ENCODE measurements at regions not wholly inside any gene's neighbourhood (a gene's known extent, or its start where the extent isn't known, plus 50 kb on each side); places are given as distances from the start of the nearest gene placed in this dataset.

- no peak overlapping the region for H3K4me3 ChIP-seq (ENCODE audit: low read length in 3 of 3)
- TF ChIP-seq, protein P1, sequence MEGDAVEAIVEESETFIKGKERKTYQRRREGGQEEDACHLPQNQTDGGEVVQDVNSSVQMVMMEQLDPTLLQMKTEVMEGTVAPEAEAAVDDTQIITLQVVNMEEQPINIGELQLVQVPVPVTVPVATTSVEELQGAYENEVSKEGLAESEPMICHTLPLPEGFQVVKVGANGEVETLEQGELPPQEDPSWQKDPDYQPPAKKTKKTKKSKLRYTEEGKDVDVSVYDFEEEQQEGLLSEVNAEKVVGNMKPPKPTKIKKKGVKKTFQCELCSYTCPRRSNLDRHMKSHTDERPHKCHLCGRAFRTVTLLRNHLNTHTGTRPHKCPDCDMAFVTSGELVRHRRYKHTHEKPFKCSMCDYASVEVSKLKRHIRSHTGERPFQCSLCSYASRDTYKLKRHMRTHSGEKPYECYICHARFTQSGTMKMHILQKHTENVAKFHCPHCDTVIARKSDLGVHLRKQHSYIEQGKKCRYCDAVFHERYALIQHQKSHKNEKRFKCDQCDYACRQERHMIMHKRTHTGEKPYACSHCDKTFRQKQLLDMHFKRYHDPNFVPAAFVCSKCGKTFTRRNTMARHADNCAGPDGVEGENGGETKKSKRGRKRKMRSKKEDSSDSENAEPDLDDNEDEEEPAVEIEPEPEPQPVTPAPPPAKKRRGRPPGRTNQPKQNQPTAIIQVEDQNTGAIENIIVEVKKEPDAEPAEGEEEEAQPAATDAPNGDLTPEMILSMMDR (IDR thresholded peaks at IDR 0.05; ENCODE audit: borderline replicate concordance, extremely low read depth, insufficient read depth): no peak
- H3K27ac ChIP-seq (ENCODE audit: low read depth in 2 of 2, low read length in 2 of 2): no peak overlapping the region
- no peaks in the 10 kb centered on the region for H3K4me1 ChIP-seq (ENCODE audit: control insufficient read depth in 2 of 3, insufficient read depth in 2 of 3, low read depth in 1 of 3, low read length in 3 of 3)
- H3K27me3 ChIP-seq (ENCODE audit: control insufficient read depth, insufficient read depth, low read length): no peaks in the 10 kb centered on the region
- intact Hi-C loops (cut with DNase I): no loop called here
- no peak overlapping the region for H3K9ac ChIP-seq (ENCODE audit: low read length in 3 of 3)
- H3K36me3 ChIP-seq (ENCODE audit: control insufficient read depth in 2 of 3, insufficient read depth in 3 of 3, low read length in 3 of 3): no peaks in the 10 kb centered on the region
- H3K9me3 ChIP-seq (ENCODE audit: control insufficient read depth in 2 of 3, insufficient read depth in 1 of 3, low read length in 3 of 3): no peaks in the 10 kb centered on the region
- FAIRE-seq (no peak), DNase-seq (no peak)
Measured at GRCh38 chr4:124105212-124105611, 607.3 kb downstream of the ANKRD50 start.

GRCh38 chr4:124111411-124111810 is 601.1 kb downstream of the ANKRD50 start:
- Histone ChIP-seq H3K27me3 (ENCODE audit: control insufficient read depth, insufficient read depth, low read length) (no peaks in the 10 kb centered on the region), H3K36me3 (ENCODE audit: control insufficient read depth in 2 of 3, insufficient read depth in 3 of 3, low read length in 3 of 3) (no peaks in the 10 kb centered on the region), H3K4me1 (ENCODE audit: control insufficient read depth in 2 of 3, insufficient read depth in 2 of 3, low read depth in 1 of 3, low read length in 3 of 3) (no peaks in the 10 kb centered on the region), H3K27ac (ENCODE audit: low read depth in 2 of 2, low read length in 2 of 2) (no peak overlapping the region), H3K9ac (ENCODE audit: low read length in 3 of 3) (no peak overlapping the region), H3K9me3 (ENCODE audit: control insufficient read depth in 2 of 3, insufficient read depth in 1 of 3, low read length in 3 of 3) (no peaks in the 10 kb centered on the region), H3K4me3 (ENCODE audit: low read length in 3 of 3) (no peak overlapping the region)
- intact Hi-C loops (cut with DNase I): loop anchor here (10.0 kb wide), 1 partner anchor 997 kb away; no protein-coding TSS in a partner anchor
- DNase-seq: no peak
- TF ChIP-seq, protein P1 (IDR thresholded peaks at IDR 0.05; ENCODE audit: borderline replicate concordance, extremely low read depth, insufficient read depth): no peak
- FAIRE-seq: no peak

DNA sequence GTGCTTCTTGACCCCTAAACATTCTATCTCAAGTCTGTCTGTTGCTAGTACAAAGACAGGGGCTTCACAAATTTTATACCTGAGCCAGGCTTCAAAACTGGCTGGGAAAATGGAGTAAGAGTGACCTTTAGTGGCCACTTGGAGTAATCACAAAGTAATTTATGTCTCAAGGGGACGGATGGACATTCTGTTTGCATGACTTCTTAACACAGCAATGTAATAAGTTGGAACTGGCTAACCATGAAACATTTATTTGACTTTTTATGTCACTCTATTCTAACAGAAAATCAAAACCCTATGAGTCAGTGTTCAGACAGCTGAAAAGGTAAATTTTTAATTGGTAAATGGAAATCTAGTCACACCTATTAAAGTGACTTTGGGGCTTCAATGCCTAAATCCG is 600.6 kb downstream of the ANKRD50 start:
- H3K9ac ChIP-seq (ENCODE audit: low read length in 3 of 3): no peak overlapping the region
- FAIRE-seq: peak; percentile 72
- intact Hi-C loops (cut with DNase I): loop anchor here (10.0 kb wide), 1 partner anchor 997 kb away; no protein-coding TSS in a partner anchor
- H3K4me3 ChIP-seq (ENCODE audit: low read length in 3 of 3): no peak overlapping the region
- no peaks in the 10 kb centered on the region for H3K27me3 ChIP-seq (ENCODE audit: control insufficient read depth, insufficient read depth, low read length)
- peak in 4 of 5 donors; percentile 45 to 92 (median 78) for DNase-seq
- no peaks in the 10 kb centered on the region for H3K36me3 ChIP-seq (ENCODE audit: control insufficient read depth in 2 of 3, insufficient read depth in 3 of 3, low read length in 3 of 3)
- H3K27ac ChIP-seq (ENCODE audit: low read depth in 2 of 2, low read length in 2 of 2): no peak overlapping the region
- no peaks in the 10 kb centered on the region for H3K9me3 ChIP-seq (ENCODE audit: control insufficient read depth in 2 of 3, insufficient read depth in 1 of 3, low read length in 3 of 3)
- H3K4me1 ChIP-seq (ENCODE audit: control insufficient read depth in 2 of 3, insufficient read depth in 2 of 3, low read depth in 1 of 3, low read length in 3 of 3): no peaks in the 10 kb centered on the region
- TF ChIP-seq, protein P1 (IDR thresholded peaks at IDR 0.05; ENCODE audit: borderline replicate concordance, extremely low read depth, insufficient read depth): peak; percentile 60

- no peak for FAIRE-seq
- H3K9ac ChIP-seq (ENCODE audit: low read length in 3 of 3): no peak overlapping the region
- no peaks in the 10 kb centered on the region for H3K9me3 ChIP-seq (ENCODE audit: control insufficient read depth in 2 of 3, insufficient read depth in 1 of 3, low read length in 3 of 3)
- no peak for DNase-seq
- no peaks in the 10 kb centered on the region for H3K4me1 ChIP-seq (ENCODE audit: control insufficient read depth in 2 of 3, insufficient read depth in 2 of 3, low read depth in 1 of 3, low read length in 3 of 3)
- TF ChIP-seq, protein P1 (IDR thresholded peaks at IDR 0.05; ENCODE audit: borderline replicate concordance, extremely low read depth, insufficient read depth): no peak
- H3K27me3 ChIP-seq (ENCODE audit: control insufficient read depth, insufficient read depth, low read length): no peaks in the 10 kb centered on the region
- H3K4me3 ChIP-seq (ENCODE audit: low read length in 3 of 3): no peak overlapping the region
- H3K36me3 ChIP-seq (ENCODE audit: control insufficient read depth in 2 of 3, insufficient read depth in 3 of 3, low read length in 3 of 3): no peaks in the 10 kb centered on the region
- no peak overlapping the region for H3K27ac ChIP-seq (ENCODE audit: low read depth in 2 of 2, low read length in 2 of 2)
- intact Hi-C loops (cut with DNase I): loop anchor here (10.0 kb wide), 1 partner anchor 1003 kb away; no protein-coding TSS in a partner anchor
Measured at GRCh38 chr4:124118061-124118460, 594.5 kb downstream of the ANKRD50 start.
